OCI-LY1 (cell line): ENCODE measurements at regions not wholly inside any gene's neighbourhood (a gene's known extent, or its start where the extent isn't known, plus 50 kb on each side); places are given as distances from the start of the nearest gene placed in this dataset.

Source experiments
- H2AFZ ChIP-seq: fragments of 200-600 bp; sonication (generic), shearing (Covaris generic); 2 replicates; pipeline ENCODE4 v1.6.0; 2014; ENCODE audit warnings: antibody characterized with exemption, mild to moderate bottlenecking, low read length
- H3F3A ChIP-seq: fragments of 200-600 bp; sonication (generic), shearing (Covaris generic); 2 replicates; pipeline ENCODE4 v1.6.0; 2014; ENCODE audit warnings: mild to moderate bottlenecking, antibody characterized with exemption, low read length, moderate library complexity; ENCODE audit not compliant: insufficient read depth
- H3K27ac ChIP-seq: fragments of 200-600 bp; sonication (generic); 2 replicates; pipeline ENCODE4 v1.5.1; 2014; ENCODE audit warnings: low read length, mixed run types, mild to moderate bottlenecking, low read depth; ENCODE audit not compliant: poor library complexity, severe bottlenecking
- H3K27me3 ChIP-seq: fragments of 200-600 bp; sonication (generic); 2 replicates; pipeline ENCODE4 v1.6.0; 2014; ENCODE audit warnings: antibody characterized with exemption, mild to moderate bottlenecking, low read length, moderate library complexity; ENCODE audit not compliant: insufficient read depth
- H3K36me3 ChIP-seq: fragments of 200-600 bp; sonication (generic); 2 replicates; pipeline ENCODE4 v1.6.1; 2014; ENCODE audit warnings: mild to moderate bottlenecking, antibody characterized with exemption, low read length, moderate library complexity, mixed read lengths; ENCODE audit not compliant: insufficient read depth
- H3K4me1 ChIP-seq: fragments of 200-600 bp; sonication (generic); 2 replicates; pipeline ENCODE4 v1.5.1; 2014; ENCODE audit warnings: mild to moderate bottlenecking, low read length, moderate library complexity; ENCODE audit not compliant: insufficient read depth, severe bottlenecking
- H3K4me2 ChIP-seq: fragments of 200-600 bp; sonication (generic), shearing (Covaris generic); 2 replicates; pipeline ENCODE4 v1.6.1; 2014; ENCODE audit warnings: low read length
- H3K4me3 ChIP-seq: fragments of 200-600 bp; sonication (generic); 2 replicates; pipeline ENCODE4 v1.5.1; 2014; ENCODE audit warnings: low read length, low read depth, mild to moderate bottlenecking, mixed read lengths; ENCODE audit not compliant: poor library complexity, severe bottlenecking
- H3K79me2 ChIP-seq: fragments of 200-600 bp; shearing (Covaris generic); 2 replicates; pipeline ENCODE4 v1.6.1; 2016; ENCODE audit warnings: mixed run types, low read length, mixed read lengths; ENCODE audit not compliant: insufficient read depth
- H3K9ac ChIP-seq: fragments of 200-600 bp; sonication (generic), shearing (Covaris generic); 2 replicates; pipeline ENCODE4 v1.6.1; 2014; ENCODE audit warnings: mild to moderate bottlenecking, low read length, mixed read lengths
- H3K9me2 ChIP-seq: fragments of 200-600 bp; sonication (generic), shearing (Covaris generic); 2 replicates; pipeline ENCODE4 v1.6.1; 2014; ENCODE audit warnings: low read depth, mild to moderate bottlenecking, low read length, mixed read lengths
- H3K9me3 ChIP-seq: fragments of 200-600 bp; shearing (Covaris generic); 2 replicates; pipeline ENCODE4 v1.6.1; 2014; ENCODE audit warnings: low read length, mixed read lengths
- H4K20me1 ChIP-seq: fragments of 200-600 bp; sonication (generic), shearing (Covaris generic); 2 replicates; pipeline ENCODE4 v1.6.0; 2016; ENCODE audit warnings: mild to moderate bottlenecking, low read length; ENCODE audit not compliant: insufficient read depth
- EZH2 ChIP-seq: fragments of 200-600 bp; sonication (generic), shearing (Covaris generic); IDR thresholded peaks from 2 replicates; pipeline ENCODE4 v1.8.0; 2017; ENCODE audit warnings: borderline replicate concordance, mixed run types, mild to moderate bottlenecking, antibody characterized with exemption, low read length, moderate library complexity, mixed read lengths
- TF ChIP-seq, protein P1 (sequence below): fragments of 200-600 bp; sonication (generic), shearing (Covaris generic); IDR thresholded peaks from 2 replicates; pipeline ENCODE4 v1.5.1; 2017; ENCODE audit warnings: mild to moderate bottlenecking, antibody characterized with exemption, low read length, moderate library complexity, mixed read lengths

DNA sequence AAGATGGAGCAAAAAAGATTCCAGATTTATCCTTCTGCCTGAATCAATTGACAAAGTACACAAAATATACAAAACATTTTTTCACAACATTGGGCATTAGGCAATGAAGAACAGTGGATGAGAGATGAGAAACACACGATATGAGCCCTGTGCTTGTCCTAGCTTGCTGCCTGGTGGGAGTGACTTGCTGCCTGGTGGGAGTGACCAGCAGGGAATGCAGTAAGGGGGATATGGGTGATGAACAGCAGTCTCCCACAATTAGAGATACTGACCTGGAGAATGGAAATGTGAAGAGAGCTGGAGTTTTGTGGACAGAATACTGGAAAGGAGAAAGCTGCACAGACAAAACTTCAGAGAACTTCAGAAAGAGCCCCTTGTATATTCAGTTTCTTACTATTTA, 629.4 kb upstream of the FRG1 start:
- Histone ChIP-seq H2AFZ (no peak overlapping the region), H3K36me3 (no peaks in the 10 kb centered on the region), H3F3A (no peaks in the 10 kb centered on the region), H3K9ac (no peak overlapping the region), H3K9me3 (no peaks in the 10 kb centered on the region), H3K27me3 (no peaks in the 10 kb centered on the region), H3K4me1 (no peaks in the 10 kb centered on the region), H3K79me2 (no peaks in the 10 kb centered on the region), H3K4me3 (no peak overlapping the region), H4K20me1 (no peaks in the 10 kb centered on the region), H3K9me2 (no peaks in the 10 kb centered on the region), H3K4me2 (no peak overlapping the region), H3K27ac (no peak overlapping the region)
- TF ChIP-seq EZH2: no peak
- TF ChIP-seq, protein P1, sequence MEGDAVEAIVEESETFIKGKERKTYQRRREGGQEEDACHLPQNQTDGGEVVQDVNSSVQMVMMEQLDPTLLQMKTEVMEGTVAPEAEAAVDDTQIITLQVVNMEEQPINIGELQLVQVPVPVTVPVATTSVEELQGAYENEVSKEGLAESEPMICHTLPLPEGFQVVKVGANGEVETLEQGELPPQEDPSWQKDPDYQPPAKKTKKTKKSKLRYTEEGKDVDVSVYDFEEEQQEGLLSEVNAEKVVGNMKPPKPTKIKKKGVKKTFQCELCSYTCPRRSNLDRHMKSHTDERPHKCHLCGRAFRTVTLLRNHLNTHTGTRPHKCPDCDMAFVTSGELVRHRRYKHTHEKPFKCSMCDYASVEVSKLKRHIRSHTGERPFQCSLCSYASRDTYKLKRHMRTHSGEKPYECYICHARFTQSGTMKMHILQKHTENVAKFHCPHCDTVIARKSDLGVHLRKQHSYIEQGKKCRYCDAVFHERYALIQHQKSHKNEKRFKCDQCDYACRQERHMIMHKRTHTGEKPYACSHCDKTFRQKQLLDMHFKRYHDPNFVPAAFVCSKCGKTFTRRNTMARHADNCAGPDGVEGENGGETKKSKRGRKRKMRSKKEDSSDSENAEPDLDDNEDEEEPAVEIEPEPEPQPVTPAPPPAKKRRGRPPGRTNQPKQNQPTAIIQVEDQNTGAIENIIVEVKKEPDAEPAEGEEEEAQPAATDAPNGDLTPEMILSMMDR: no peak

DNA sequence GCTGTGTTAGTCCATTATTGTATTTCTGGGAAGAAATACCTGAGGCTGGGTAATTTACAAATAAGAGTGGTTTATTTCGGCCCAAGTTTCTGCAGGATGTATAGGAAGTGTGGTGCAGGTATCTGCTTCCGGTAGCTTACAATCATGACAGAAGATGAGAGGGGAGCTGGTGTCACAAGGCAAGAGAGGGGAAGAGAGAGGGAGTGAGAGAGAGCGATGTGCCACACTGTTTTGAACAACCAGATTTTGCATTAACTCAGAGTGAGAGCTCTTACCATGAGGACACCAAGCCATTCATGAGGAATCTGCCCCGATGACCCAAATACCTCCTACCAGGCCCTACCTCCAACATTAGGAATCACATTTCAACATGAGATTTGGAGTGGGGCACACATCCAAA, 627.6 kb upstream of the FRG1 start:
- no peak overlapping the region for H3K4me3 ChIP-seq
- no peak overlapping the region for H2AFZ ChIP-seq
- H3K79me2 ChIP-seq: no peaks in the 10 kb centered on the region
- no peak overlapping the region for H3K9ac ChIP-seq
- H3K9me3 ChIP-seq: no peaks in the 10 kb centered on the region
- H3K4me2 ChIP-seq: no peak overlapping the region
- H3K9me2 ChIP-seq: no peaks in the 10 kb centered on the region
- no peaks in the 10 kb centered on the region for H3K27me3 ChIP-seq
- H3K27ac ChIP-seq: no peak overlapping the region
- no peaks in the 10 kb centered on the region for H3F3A ChIP-seq
- H3K36me3 ChIP-seq: no peaks in the 10 kb centered on the region
- no peak for TF ChIP-seq EZH2
- TF ChIP-seq, protein P1: no peak
- H3K4me1 ChIP-seq: no peaks in the 10 kb centered on the region
- no peaks in the 10 kb centered on the region for H4K20me1 ChIP-seq

DNA sequence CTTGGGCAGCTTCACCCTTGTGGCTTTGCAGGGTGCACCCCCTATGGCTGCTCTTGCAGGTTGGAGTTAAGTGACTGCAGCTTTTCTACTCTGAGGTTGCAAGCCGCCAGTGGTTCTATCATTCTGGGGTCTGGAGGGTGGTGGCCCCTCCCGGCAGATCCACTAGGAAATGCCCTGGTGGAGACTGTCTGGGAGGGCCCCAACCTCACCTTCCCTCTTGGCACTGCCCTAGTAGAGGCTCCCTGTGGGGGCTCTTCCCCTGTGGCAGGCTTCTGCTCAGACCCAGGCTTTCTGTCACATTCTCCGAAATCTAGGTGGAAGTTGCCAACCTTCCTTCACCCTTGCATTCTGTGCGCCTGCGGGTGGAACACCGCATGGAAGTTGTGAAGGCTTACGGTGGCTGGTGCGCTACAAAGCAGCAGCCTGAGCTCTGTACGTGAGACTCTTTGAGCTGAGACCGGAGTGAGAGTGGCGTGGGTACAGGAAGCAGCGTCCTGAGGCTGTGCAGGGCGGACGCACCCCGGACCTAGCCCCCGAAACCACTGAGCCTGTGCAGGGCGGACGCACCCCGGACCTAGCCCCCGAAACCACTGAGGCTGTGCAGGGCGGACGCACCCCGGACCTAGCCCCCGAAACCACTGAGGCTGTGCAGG, 626.7 kb upstream of the FRG1 start:
- H3K79me2 ChIP-seq: no peaks in the 10 kb centered on the region
- H2AFZ ChIP-seq: no peak overlapping the region
- H3K4me3 ChIP-seq: no peak overlapping the region
- H3K27ac ChIP-seq: no peak overlapping the region
- H3K4me1 ChIP-seq: no peaks in the 10 kb centered on the region
- H3K9me3 ChIP-seq: no peaks in the 10 kb centered on the region
- H3F3A ChIP-seq: no peaks in the 10 kb centered on the region
- no peaks in the 10 kb centered on the region for H3K9me2 ChIP-seq
- no peak overlapping the region for H3K4me2 ChIP-seq
- no peaks in the 10 kb centered on the region for H3K27me3 ChIP-seq
- H3K36me3 ChIP-seq: no peaks in the 10 kb centered on the region
- no peak overlapping the region for H3K9ac ChIP-seq
- no peaks in the 10 kb centered on the region for H4K20me1 ChIP-seq
- TF ChIP-seq EZH2: no peak
- TF ChIP-seq, protein P1: no peak
